GM23338 (cell line): ENCODE measurements at regions not wholly inside any gene's neighbourhood (a gene's known extent, or its start where the extent isn't known, plus 50 kb on each side); places are given as distances from the start of the nearest gene placed in this dataset.

Source experiments
- CREB1 ChIP-seq: fragments of 250-450 bp; sonication (Bioruptor Pico); IDR thresholded peaks from 2 replicates; pipeline ENCODE4 v1.5.0; 2020; ENCODE audit warnings: low read depth, mild to moderate bottlenecking, moderate library complexity
- CTCF ChIP-seq, 2 experiments: fragments of 200-600 bp in 1 of 2; sonication (generic) in 1 of 2; conservative IDR thresholded peaks; 2 replicates each; pipeline versions ENCODE4 v1.5.1 to v1.6.1; 2016 to 2017; ENCODE audit warnings: antibody characterized with exemption in 2 of 2, low read depth in 2 of 2, mild to moderate bottlenecking in 2 of 2, moderate library complexity in 1 of 2
- ETS1 ChIP-seq: IDR thresholded peaks from 2 replicates; pipeline ENCODE4 v1.6.1; 2016; ENCODE audit warnings: antibody characterized with exemption
- EZH2 ChIP-seq: fragments of 200-600 bp; sonication (generic); IDR thresholded peaks from one replicate; pipeline ENCODE4 v1.8.0; 2017; ENCODE audit warnings: antibody characterized with exemption, mild to moderate bottlenecking, low read depth; ENCODE audit not compliant: unreplicated experiment
- EZH2phosphoT487 ChIP-seq: fragments of 200-600 bp; sonication (generic); IDR thresholded peaks from one replicate; pipeline ENCODE4 v1.8.1; 2018; ENCODE audit warnings: antibody characterized with exemption; ENCODE audit not compliant: unreplicated experiment
- JUNB ChIP-seq: IDR thresholded peaks from one replicate; pipeline ENCODE4 v1.6.1; 2016; ENCODE audit warnings: antibody characterized with exemption; ENCODE audit not compliant: unreplicated experiment
- NANOG ChIP-seq: IDR thresholded peaks from 2 replicates; pipeline ENCODE4 v1.6.1; 2016; ENCODE audit warnings: antibody characterized with exemption, borderline replicate concordance
- POLR2AphosphoS5 ChIP-seq: IDR thresholded peaks from 2 replicates; pipeline ENCODE4 v1.6.1; 2016; ENCODE audit warnings: antibody characterized with exemption, low read depth
- REST ChIP-seq: IDR thresholded peaks from one replicate; pipeline ENCODE4 v1.6.1; 2018; ENCODE audit warnings: antibody characterized with exemption; ENCODE audit not compliant: unreplicated experiment
- STAT1 ChIP-seq: IDR thresholded peaks from one replicate; pipeline ENCODE4 v1.6.1; 2016; ENCODE audit warnings: antibody characterized with exemption; ENCODE audit not compliant: unreplicated experiment

GRCh38 chr3:177287231-177287630 lies 89.9 kb upstream of the TBL1XR1 start:
- TF ChIP-seq CTCF (conservative IDR thresholded peaks at IDR 0.05; ENCODE audit: low read depth in 2 of 2) (no peak), EZH2phosphoT487 (no peak), EZH2 (no peak), CREB1 (CRISPR knock-in tag) (no peak), POLR2AphosphoS5 (no peak), REST (no peak), NANOG (no peak), STAT1 (no peak), ETS1 (no peak), JUNB (no peak)
